NT2/D1 (cell line): ENCODE measurements at regions not wholly inside any gene's neighbourhood (a gene's known extent, or its start where the extent isn't known, plus 50 kb on each side); places are given as distances from the start of the nearest gene placed in this dataset.

Experiments used
- SUZ12 ChIP-seq: IDR thresholded peaks from 2 replicates; pipeline ENCODE4 v1.6.1; 2011; ENCODE audit not compliant: insufficient read length, insufficient read depth; ENCODE audit errors: extremely low read depth
- ZNF274 ChIP-seq: IDR thresholded peaks from 2 replicates; pipeline ENCODE4 v1.6.1; 2011; ENCODE audit warnings: mild to moderate bottlenecking, low read depth, low read length

DNA sequence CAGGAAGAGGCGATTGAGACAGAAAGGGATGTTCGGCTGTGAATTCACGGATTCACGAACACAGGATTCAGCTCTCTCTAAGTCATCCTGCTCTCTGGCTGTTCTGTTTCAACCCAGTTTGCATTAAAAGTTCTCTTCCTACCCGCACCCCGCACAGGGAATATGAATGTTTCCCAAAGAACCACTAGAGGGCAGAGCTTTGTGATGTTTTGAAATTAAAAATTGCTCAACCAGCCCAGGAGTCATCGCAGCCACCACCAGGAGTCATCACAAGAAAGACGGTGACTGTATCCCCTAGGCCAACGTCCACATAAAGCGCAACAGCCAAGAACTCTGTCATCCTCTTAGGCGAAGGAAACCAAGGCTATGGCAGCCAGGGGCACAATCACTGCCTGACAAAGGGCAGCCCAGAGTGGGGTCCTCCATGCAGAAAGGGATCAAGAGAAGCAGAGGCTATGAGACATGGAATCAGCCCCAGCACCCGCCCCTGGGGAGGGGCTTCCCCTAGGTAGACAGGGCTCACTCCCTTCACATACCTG, 122.4 kb downstream of the WT1 start:
- no peak for TF ChIP-seq SUZ12
- no peak for TF ChIP-seq ZNF274
